SK-N-MC (cell line): ENCODE measurements at regions not wholly inside any gene's neighbourhood (a gene's known extent, or its start where the extent isn't known, plus 50 kb on each side); places are given as distances from the start of the nearest gene placed in this dataset.

Experiments
- EZH2 ChIP-seq: fragments of 200-600 bp; sonication (generic); IDR thresholded peaks from one replicate; pipeline ENCODE4 v1.6.1; 2017; ENCODE audit warnings: antibody characterized with exemption
- POLR2AphosphoS5 ChIP-seq: IDR thresholded peaks from 2 replicates; pipeline ENCODE4 v1.6.1; 2012; ENCODE audit warnings: mild to moderate bottlenecking, low read depth, low read length, borderline replicate concordance

GRCh38 chr6:43874814-43875590 lies 105.0 kb downstream of the VEGFA start:
- no peak for TF ChIP-seq EZH2
- TF ChIP-seq POLR2AphosphoS5 = no peak
